Prostate gland (tissue), 2 donors: ENCODE measurements at regions not wholly inside any gene's neighbourhood (a gene's known extent, or its start where the extent isn't known, plus 50 kb on each side); places are given as distances from the start of the nearest gene placed in this dataset.
A peak's percentile ranks its signal among the peaks of the same experiment; 100 is the strongest.

Source experiments
- DNase-seq: peaks from one replicate; pipeline ENCODE4 v3.0.0-alpha.2; 2019; ENCODE audit warnings: low spot score
- H3K27ac ChIP-seq, 2 donors: fragments of 200-600 bp; sonication (generic); 2 replicates each; pipeline ENCODE4 v1.5.1; 2017 to 2019
- H3K27me3 ChIP-seq: fragments of 200-600 bp; sonication (generic); replicated peaks from 2 replicates; pipeline ENCODE4 v1.5.1; 2019; ENCODE audit not compliant: insufficient read depth
- H3K36me3 ChIP-seq, 2 donors: fragments of 200-600 bp; sonication (generic); 1 replicate in 1 of 2; 2 replicates in 1 of 2; pipeline versions ENCODE4 v1.5.1 to v1.8.1; 2017 to 2019
- H3K4me1 ChIP-seq: fragments of 200-600 bp; sonication (generic); replicated peaks from 2 replicates; pipeline ENCODE4 v1.5.1; 2019
- H3K4me3 ChIP-seq, 2 donors: fragments of 200-600 bp; sonication (generic); 2 replicates each; pipeline ENCODE4 v1.5.1; 2017 to 2019
- H3K9me3 ChIP-seq: fragments of 200-600 bp; sonication (generic); 2 replicates; pipeline ENCODE4 v1.5.1; 2017
- POLR2A ChIP-seq: fragments of 450-650 bp; IDR thresholded peaks from one replicate; pipeline ENCODE4 v1.6.1; 2016; ENCODE audit warnings: antibody characterized with exemption, mild to moderate bottlenecking
- POLR2AphosphoS5 ChIP-seq: sonication (generic); formaldehyde crosslinking; IDR thresholded peaks from one replicate; pipeline ENCODE4 v1.6.1; 2017; ENCODE audit warnings: antibody characterized with exemption
- WGBS: methylation state at CpG from one replicate; pipeline ENCODE4 v1.1.5; 2018; 5-methylcytosine and 5-hydroxymethylcytosine counted together
- intact Hi-C: fragments of 100-400 bp; cut with DNase I; formaldehyde crosslinking; loops from one replicate; pipeline ENCODE4 v1.14.2; 2022
- TF ChIP-seq, protein P1 (sequence below), 4 experiments: fragments of 200-600 bp in 2 of 4; fragments of 450-650 bp in 2 of 4; sonication (generic) in 2 of 4; IDR thresholded peaks; 1 replicate in 3 of 4; 2 replicates in 1 of 4; pipeline ENCODE4 v1.5.1; 2016 to 2019; ENCODE audit warnings: antibody characterized with exemption in 4 of 4, mild to moderate bottlenecking in 2 of 4, moderate library complexity in 2 of 4

GRCh38 chr14:26281280-26281998 lies 316.4 kb downstream of the NOVA1 start:
- no peaks in the 10 kb centered on the region for H3K36me3 ChIP-seq
- WGBS = 66% methylated on average over 5 of the region's 5 CpGs
- no peak overlapping the region for H3K4me3 ChIP-seq
- H3K27me3 ChIP-seq = no peaks in the 10 kb centered on the region
- H3K4me1 ChIP-seq = no peaks in the 10 kb centered on the region
- DNase-seq = no peak
- TF ChIP-seq POLR2A = no peak
- TF ChIP-seq POLR2AphosphoS5 = peak; percentile 18
- H3K27ac ChIP-seq = peak overlapping the region in 1 of 2 donors; percentile 26
- intact Hi-C loops = no loop called here
- H3K9me3 ChIP-seq = no peaks in the 10 kb centered on the region

- Histone ChIP-seq H3K36me3 (no peaks in the 10 kb centered on the region), H3K4me3 (no peak overlapping the region), H3K27ac (no peak overlapping the region), H3K27me3 (no peaks in the 10 kb centered on the region), H3K4me1 (no peaks in the 10 kb centered on the region), H3K9me3 (no peaks in the 10 kb centered on the region)
- 98% methylated on average over 2 of the region's 2 CpGs for WGBS
- TF ChIP-seq POLR2AphosphoS5 = no peak
- TF ChIP-seq, protein P1, sequence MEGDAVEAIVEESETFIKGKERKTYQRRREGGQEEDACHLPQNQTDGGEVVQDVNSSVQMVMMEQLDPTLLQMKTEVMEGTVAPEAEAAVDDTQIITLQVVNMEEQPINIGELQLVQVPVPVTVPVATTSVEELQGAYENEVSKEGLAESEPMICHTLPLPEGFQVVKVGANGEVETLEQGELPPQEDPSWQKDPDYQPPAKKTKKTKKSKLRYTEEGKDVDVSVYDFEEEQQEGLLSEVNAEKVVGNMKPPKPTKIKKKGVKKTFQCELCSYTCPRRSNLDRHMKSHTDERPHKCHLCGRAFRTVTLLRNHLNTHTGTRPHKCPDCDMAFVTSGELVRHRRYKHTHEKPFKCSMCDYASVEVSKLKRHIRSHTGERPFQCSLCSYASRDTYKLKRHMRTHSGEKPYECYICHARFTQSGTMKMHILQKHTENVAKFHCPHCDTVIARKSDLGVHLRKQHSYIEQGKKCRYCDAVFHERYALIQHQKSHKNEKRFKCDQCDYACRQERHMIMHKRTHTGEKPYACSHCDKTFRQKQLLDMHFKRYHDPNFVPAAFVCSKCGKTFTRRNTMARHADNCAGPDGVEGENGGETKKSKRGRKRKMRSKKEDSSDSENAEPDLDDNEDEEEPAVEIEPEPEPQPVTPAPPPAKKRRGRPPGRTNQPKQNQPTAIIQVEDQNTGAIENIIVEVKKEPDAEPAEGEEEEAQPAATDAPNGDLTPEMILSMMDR (IDR thresholded peaks at IDR 0.05) = no peak
- no peak for TF ChIP-seq POLR2A
- DNase-seq = no peak
- intact Hi-C loops = no loop called here
These were observed 321.1 kb downstream of the NOVA1 start for GRCh38 chr14:26276757-26277156.

DNA sequence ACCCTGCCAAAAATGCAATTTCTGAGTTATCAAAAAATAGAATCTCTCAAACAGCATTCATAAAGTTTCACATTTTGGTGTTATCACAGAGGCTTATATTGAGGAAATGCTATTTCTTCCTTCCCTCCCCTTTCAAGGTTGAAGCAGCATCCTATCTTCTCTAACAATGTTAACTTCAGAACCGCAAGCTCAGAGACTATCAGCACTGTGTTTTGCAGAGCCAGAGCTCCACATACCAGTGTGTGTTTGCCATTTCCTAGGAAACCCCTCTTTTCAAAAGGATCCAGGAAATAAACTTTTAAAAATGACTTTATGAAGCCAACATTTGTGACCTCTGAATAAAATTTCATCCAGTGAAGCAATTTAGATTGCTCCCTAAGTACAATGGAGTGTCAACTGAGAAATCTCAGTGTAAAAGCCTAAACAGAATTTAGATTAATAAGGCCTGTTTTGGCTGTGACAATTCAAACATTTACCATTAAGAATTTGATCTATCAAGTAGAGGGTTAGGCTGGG lies 332.6 kb downstream of the NOVA1 start:
- Histone ChIP-seq H3K9me3 (no peaks in the 10 kb centered on the region), H3K27ac (no peak overlapping the region), H3K36me3 (no peaks in the 10 kb centered on the region), H3K4me3 (no peak overlapping the region), H3K4me1 (no peaks in the 10 kb centered on the region), H3K27me3 (no peaks in the 10 kb centered on the region)
- DNase-seq = no peak
- intact Hi-C loops = no loop called here
- WGBS = 38% methylated on average over 1 of the region's 1 CpG
- TF ChIP-seq POLR2AphosphoS5 (no peak), POLR2A (no peak)
- TF ChIP-seq, protein P1 (IDR thresholded peaks at IDR 0.05) = no peak

GRCh38 chr14:26261368-26262122 lies 336.3 kb downstream of the NOVA1 start:
- no peak for DNase-seq
- H3K27ac ChIP-seq = no peak overlapping the region
- WGBS = 50% methylated on average over 1 of the region's 1 CpG
- no peaks in the 10 kb centered on the region for H3K4me1 ChIP-seq
- H3K9me3 ChIP-seq = no peaks in the 10 kb centered on the region
- H3K36me3 ChIP-seq = no peaks in the 10 kb centered on the region
- H3K4me3 ChIP-seq = no peak overlapping the region
- intact Hi-C loops = no loop called here
- TF ChIP-seq, protein P1 (IDR thresholded peaks at IDR 0.05) = no peak
- TF ChIP-seq POLR2AphosphoS5 (no peak), POLR2A (no peak)
- no peaks in the 10 kb centered on the region for H3K27me3 ChIP-seq

DNA sequence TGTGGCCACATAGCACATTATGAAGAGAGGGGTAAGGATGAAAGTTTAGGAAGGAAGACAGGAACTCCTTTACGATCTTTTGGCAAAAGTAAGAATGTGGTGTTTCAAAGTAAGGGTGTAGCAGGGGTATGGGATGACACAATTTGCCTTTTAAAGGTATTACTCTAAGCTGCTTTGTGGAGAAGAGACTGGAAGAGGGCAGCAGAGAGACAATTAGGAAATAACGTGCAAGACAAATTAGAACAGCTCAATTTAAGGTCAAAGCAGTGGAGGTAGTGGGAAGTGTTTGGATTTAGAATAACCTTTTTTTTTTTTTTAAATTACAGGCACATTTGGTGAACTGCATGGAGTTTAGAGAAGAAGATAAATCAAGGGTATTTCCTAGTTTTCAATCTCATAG lies 342.6 kb downstream of the NOVA1 start:
- DNase-seq = no peak
- Histone ChIP-seq H3K4me1 (no peaks in the 10 kb centered on the region), H3K27ac (no peak overlapping the region), H3K9me3 (no peaks in the 10 kb centered on the region), H3K36me3 (no peaks in the 10 kb centered on the region), H3K4me3 (no peak overlapping the region), H3K27me3 (no peaks in the 10 kb centered on the region)
- intact Hi-C loops = no loop called here
- TF ChIP-seq POLR2A = no peak
- no peak for TF ChIP-seq POLR2AphosphoS5
- TF ChIP-seq, protein P1 (IDR thresholded peaks at IDR 0.05) = peak in 1 of 4 experiments; percentile 26
- WGBS = 16% methylated on average over 2 of the region's 2 CpGs
